GM12891 (cell line): ENCODE measurements at regions not wholly inside any gene's neighbourhood (a gene's known extent, or its start where the extent isn't known, plus 50 kb on each side); places are given as distances from the start of the nearest gene placed in this dataset.

ENCODE experiments used
- POLR2A ChIP-seq: IDR thresholded peaks from 2 replicates; pipeline ENCODE4 v1.6.1; 2011; ENCODE audit warnings: low read depth, low read length, control low read depth
- POLR2AphosphoS5 ChIP-seq: IDR thresholded peaks from 2 replicates; pipeline ENCODE4 v1.6.1; 2011; ENCODE audit warnings: low read depth, low read length, control low read depth
- POU2F2 ChIP-seq: IDR thresholded peaks from 2 replicates; pipeline ENCODE4 v1.6.1; 2011; ENCODE audit warnings: low read depth, mild to moderate bottlenecking, control low read depth, low read length, moderate library complexity
- TAF1 ChIP-seq: IDR thresholded peaks from 2 replicates; pipeline ENCODE4 v1.6.1; 2011; ENCODE audit warnings: low read depth, low read length, control low read depth

DNA sequence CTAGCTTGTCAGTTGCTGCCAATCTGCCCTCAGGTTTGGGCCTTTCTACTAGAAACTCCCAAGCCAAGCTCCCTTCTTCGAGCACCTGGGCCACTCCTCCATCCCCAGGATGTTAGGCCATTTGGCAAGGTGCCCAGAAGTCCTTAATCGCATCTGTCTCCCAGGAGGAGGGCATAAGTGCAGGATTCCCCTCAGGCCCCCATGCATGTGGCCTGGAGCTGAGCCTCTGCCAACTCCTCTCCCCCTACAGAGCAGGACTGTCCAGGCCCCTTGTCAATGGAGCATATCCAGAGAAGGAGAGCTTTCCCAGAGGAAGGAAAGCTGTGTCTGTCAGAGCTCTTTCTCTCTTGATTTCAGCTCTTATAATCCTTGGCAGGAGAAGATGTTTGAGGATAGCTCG lies 182.6 kb upstream of the ROPN1 start:
- TF ChIP-seq POLR2A, result no peak
- TF ChIP-seq POLR2AphosphoS5, result no peak
- TF ChIP-seq TAF1, result no peak
- TF ChIP-seq POU2F2, result no peak
